ENCODE measurements at regions not wholly inside any gene's neighbourhood (a gene's known extent, or its start where the extent isn't known, plus 50 kb on each side); places are given as distances from the start of the nearest gene placed in this dataset.

GRCh38 chr18:46266473-46266872 is 162.3 kb downstream of the HAUS1 start:
- no peak overlapping the region for H3K27ac Mint-ChIP-seq
- H3K4me1 Mint-ChIP-seq (ENCODE audit: low read depth), result peaks cover 50% of the 10 kb centered on the region
- H3K27me3 Mint-ChIP-seq (ENCODE audit: insufficient read depth), result peaks cover 1% of the 10 kb centered on the region; the same call in 1 of the 2 replicates
- H3K36me3 Mint-ChIP-seq (ENCODE audit: low read depth), result peaks cover 31% of the 10 kb centered on the region
- TF ChIP-seq, protein P1, sequence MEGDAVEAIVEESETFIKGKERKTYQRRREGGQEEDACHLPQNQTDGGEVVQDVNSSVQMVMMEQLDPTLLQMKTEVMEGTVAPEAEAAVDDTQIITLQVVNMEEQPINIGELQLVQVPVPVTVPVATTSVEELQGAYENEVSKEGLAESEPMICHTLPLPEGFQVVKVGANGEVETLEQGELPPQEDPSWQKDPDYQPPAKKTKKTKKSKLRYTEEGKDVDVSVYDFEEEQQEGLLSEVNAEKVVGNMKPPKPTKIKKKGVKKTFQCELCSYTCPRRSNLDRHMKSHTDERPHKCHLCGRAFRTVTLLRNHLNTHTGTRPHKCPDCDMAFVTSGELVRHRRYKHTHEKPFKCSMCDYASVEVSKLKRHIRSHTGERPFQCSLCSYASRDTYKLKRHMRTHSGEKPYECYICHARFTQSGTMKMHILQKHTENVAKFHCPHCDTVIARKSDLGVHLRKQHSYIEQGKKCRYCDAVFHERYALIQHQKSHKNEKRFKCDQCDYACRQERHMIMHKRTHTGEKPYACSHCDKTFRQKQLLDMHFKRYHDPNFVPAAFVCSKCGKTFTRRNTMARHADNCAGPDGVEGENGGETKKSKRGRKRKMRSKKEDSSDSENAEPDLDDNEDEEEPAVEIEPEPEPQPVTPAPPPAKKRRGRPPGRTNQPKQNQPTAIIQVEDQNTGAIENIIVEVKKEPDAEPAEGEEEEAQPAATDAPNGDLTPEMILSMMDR (IDR thresholded peaks at IDR 0.05), result no peak
- no peaks in the 10 kb centered on the region for H3K9me3 Mint-ChIP-seq
- H3K4me3 Mint-ChIP-seq, result no peak overlapping the region
- no peak for DNase-seq

GRCh38 chr18:46268671-46269070 is 164.5 kb downstream of the HAUS1 start:
- no peak overlapping the region for H3K27ac Mint-ChIP-seq
- no peaks in the 10 kb centered on the region for H3K9me3 Mint-ChIP-seq
- TF ChIP-seq, protein P1 (IDR thresholded peaks at IDR 0.05), result no peak
- peaks cover 1% of the 10 kb centered on the region; the same call in 1 of the 2 replicates for H3K27me3 Mint-ChIP-seq (ENCODE audit: insufficient read depth)
- no peak for DNase-seq
- H3K4me1 Mint-ChIP-seq (ENCODE audit: low read depth), result peaks cover 28% of the 10 kb centered on the region
- no peak overlapping the region for H3K4me3 Mint-ChIP-seq
- peaks cover 22% of the 10 kb centered on the region for H3K36me3 Mint-ChIP-seq (ENCODE audit: low read depth)

- Mint-ChIP-seq H3K4me1 (ENCODE audit: low read depth) (peaks cover 27% of the 10 kb centered on the region), H3K27ac (no peak overlapping the region), H3K27me3 (ENCODE audit: insufficient read depth) (peaks cover 3% of the 10 kb centered on the region; the same call in 1 of the 2 replicates), H3K36me3 (ENCODE audit: low read depth) (peaks cover 18% of the 10 kb centered on the region), H3K4me3 (no peak overlapping the region), H3K9me3 (no peaks in the 10 kb centered on the region)
- TF ChIP-seq, protein P1 (IDR thresholded peaks at IDR 0.05), result no peak
- DNase-seq, result no peak
Measured at GRCh38 chr18:46269275-46269674, 165.1 kb downstream of the HAUS1 start.

- no peak overlapping the region for H3K4me3 Mint-ChIP-seq
Measured at GRCh38 chr18:46271488-46271887, 167.3 kb downstream of the HAUS1 start.

DNA sequence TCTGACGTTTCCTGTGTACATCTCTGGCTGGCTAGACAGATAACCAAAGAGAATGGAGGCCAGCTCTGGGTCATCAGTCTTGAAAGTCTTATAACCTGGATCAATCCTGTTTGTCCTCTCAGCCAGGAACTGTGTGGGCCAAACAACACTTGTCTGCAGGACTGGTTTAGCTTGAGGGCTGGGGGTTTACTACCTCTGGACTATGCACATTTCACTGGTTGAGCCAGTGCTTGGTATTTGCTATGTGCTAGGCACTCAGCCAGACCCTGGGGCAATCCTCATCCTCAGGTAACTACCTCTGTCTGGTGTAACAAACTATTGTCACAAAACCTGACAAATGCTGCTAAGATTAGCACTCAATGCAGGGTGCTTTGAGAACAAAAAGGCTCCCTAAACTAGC is 169.7 kb downstream of the HAUS1 start:
- H3K36me3 Mint-ChIP-seq (ENCODE audit: low read depth), result no peaks in the 10 kb centered on the region; the same call in 1 of the 2 replicates
- H3K27ac Mint-ChIP-seq, result no peak overlapping the region; the same call in 1 of the 2 replicates
- H3K4me1 Mint-ChIP-seq (ENCODE audit: low read depth), result peaks cover 50% of the 10 kb centered on the region

More at GRCh38 chr18:46271488-46271887, 167.3 kb downstream of the HAUS1 start:
- H3K27me3 Mint-ChIP-seq (ENCODE audit: insufficient read depth), result peaks cover 3% of the 10 kb centered on the region; the same call in 1 of the 2 replicates
- H3K9me3 Mint-ChIP-seq, result no peaks in the 10 kb centered on the region
- no peak overlapping the region for H3K27ac Mint-ChIP-seq
- H3K36me3 Mint-ChIP-seq (ENCODE audit: low read depth), result peaks cover 5% of the 10 kb centered on the region
- no peak for DNase-seq
- TF ChIP-seq, protein P1 (IDR thresholded peaks at IDR 0.05), result no peak
- peaks cover 31% of the 10 kb centered on the region for H3K4me1 Mint-ChIP-seq (ENCODE audit: low read depth)

More for the DNA sequence above, 169.7 kb downstream of the HAUS1 start:
- Mint-ChIP-seq H3K4me3 (no peak overlapping the region), H3K27me3 (ENCODE audit: insufficient read depth) (peaks cover 5% of the 10 kb centered on the region), H3K9me3 (no peaks in the 10 kb centered on the region)
- TF ChIP-seq, protein P1 (IDR thresholded peaks at IDR 0.05), result no peak
- DNase-seq, result no peak
